Stimulated activated memory B cell treated with anti-CD40 and anti-IgM and Interleukin-4, amounts not matched to agents 10 μg/mL and 1 μg/mL and 100 μg/mL, for 72 hours (primary cell): ENCODE measurements at regions not wholly inside any gene's neighbourhood (a gene's known extent, or its start where the extent isn't known, plus 50 kb on each side); places are given as distances from the start of the nearest gene placed in this dataset.
"Not testable (repeated sequence)": the region's sequence is repeated elsewhere in the genome, so short reads cannot be mapped to it uniquely, and the experiment has no call there.

ENCODE experiments used
- ATAC-seq: fragments of 150-1000 bp; cut with Tn5 transposase; 2 replicates; pipeline ENCODE4 v1.10.0; 2021
- H3K27ac Mint-ChIP-seq: one replicate; pipeline ENCODE4 v1.8.0; 2022; ENCODE audit warnings: mild to moderate bottlenecking, mixed read lengths
- H3K27me3 Mint-ChIP-seq: one replicate; pipeline ENCODE4 v1.8.0; 2022; ENCODE audit warnings: mixed read lengths
- H3K36me3 Mint-ChIP-seq: one replicate; pipeline ENCODE4 v1.8.0; 2022; ENCODE audit warnings: mixed read lengths
- H3K4me1 Mint-ChIP-seq: one replicate; pipeline ENCODE4 v1.8.0; 2022; ENCODE audit warnings: mixed read lengths
- H3K4me3 Mint-ChIP-seq: one replicate; pipeline ENCODE4 v1.8.0; 2022; ENCODE audit warnings: mild to moderate bottlenecking, moderate library complexity, mixed read lengths
- H3K9me3 Mint-ChIP-seq: one replicate; pipeline ENCODE4 v1.8.0; 2022; ENCODE audit warnings: mixed read lengths

DNA sequence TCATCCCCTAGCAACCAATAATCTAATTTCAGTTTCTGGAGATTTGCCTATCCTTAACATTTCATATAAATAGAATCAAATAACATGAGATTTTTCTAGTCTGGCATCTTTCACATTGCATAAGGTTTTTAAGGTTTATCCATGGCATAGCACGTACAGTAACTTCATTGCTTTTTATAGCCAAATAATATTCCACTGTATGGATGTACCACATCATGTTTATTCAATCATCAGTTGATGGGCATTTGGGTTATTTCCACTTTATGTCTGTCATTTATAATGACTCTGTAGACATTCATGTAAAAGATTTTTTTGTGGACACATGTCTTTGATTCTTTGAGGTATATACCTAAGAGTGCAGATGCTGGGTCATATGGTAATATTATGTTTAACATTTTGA, 1052.6 kb downstream of the DNAJB9 start:
- no peak overlapping the region for H3K27ac Mint-ChIP-seq

GRCh38 chr7:109632890-109633289, 1063.2 kb downstream of the DNAJB9 start:
- not testable (repeated sequence) for H3K36me3 Mint-ChIP-seq, H3K9me3 Mint-ChIP-seq, ATAC-seq, H3K27ac Mint-ChIP-seq, H3K4me1 Mint-ChIP-seq, H3K27me3 Mint-ChIP-seq, H3K4me3 Mint-ChIP-seq

More for the DNA sequence above, 1052.6 kb downstream of the DNAJB9 start:
- no peaks in the 10 kb centered on the region for H3K4me1 Mint-ChIP-seq
- no peak overlapping the region for H3K4me3 Mint-ChIP-seq
- ATAC-seq = no peak
- peaks cover 3% of the 10 kb centered on the region for H3K9me3 Mint-ChIP-seq
- no peaks in the 10 kb centered on the region for H3K27me3 Mint-ChIP-seq
- no peaks in the 10 kb centered on the region for H3K36me3 Mint-ChIP-seq

- no peaks in the 10 kb centered on the region for H3K4me1 Mint-ChIP-seq
- no peaks in the 10 kb centered on the region for H3K36me3 Mint-ChIP-seq
- H3K9me3 Mint-ChIP-seq = peaks cover 4% of the 10 kb centered on the region
- no peaks in the 10 kb centered on the region for H3K27me3 Mint-ChIP-seq
- H3K27ac Mint-ChIP-seq = no peak overlapping the region
- no peak for ATAC-seq
- H3K4me3 Mint-ChIP-seq = no peak overlapping the region
Observed at GRCh38 chr7:109635374-109635773, 1065.7 kb downstream of the DNAJB9 start.

- no peak for ATAC-seq
- no peaks in the 10 kb centered on the region for H3K27me3 Mint-ChIP-seq
- H3K9me3 Mint-ChIP-seq = peaks cover 5% of the 10 kb centered on the region
- no peak overlapping the region for H3K4me3 Mint-ChIP-seq
- H3K4me1 Mint-ChIP-seq = no peaks in the 10 kb centered on the region
- H3K36me3 Mint-ChIP-seq = no peaks in the 10 kb centered on the region
- no peak overlapping the region for H3K27ac Mint-ChIP-seq
Observed at GRCh38 chr7:109637428-109637990, 1067.8 kb downstream of the DNAJB9 start.

GRCh38 chr7:109638321-109638720, 1068.6 kb downstream of the DNAJB9 start:
- Mint-ChIP-seq H3K27me3 (no peaks in the 10 kb centered on the region), H3K9me3 (peaks cover 3% of the 10 kb centered on the region), H3K4me1 (no peaks in the 10 kb centered on the region), H3K27ac (no peak overlapping the region), H3K36me3 (no peaks in the 10 kb centered on the region), H3K4me3 (no peak overlapping the region)
- ATAC-seq = no peak

DNA sequence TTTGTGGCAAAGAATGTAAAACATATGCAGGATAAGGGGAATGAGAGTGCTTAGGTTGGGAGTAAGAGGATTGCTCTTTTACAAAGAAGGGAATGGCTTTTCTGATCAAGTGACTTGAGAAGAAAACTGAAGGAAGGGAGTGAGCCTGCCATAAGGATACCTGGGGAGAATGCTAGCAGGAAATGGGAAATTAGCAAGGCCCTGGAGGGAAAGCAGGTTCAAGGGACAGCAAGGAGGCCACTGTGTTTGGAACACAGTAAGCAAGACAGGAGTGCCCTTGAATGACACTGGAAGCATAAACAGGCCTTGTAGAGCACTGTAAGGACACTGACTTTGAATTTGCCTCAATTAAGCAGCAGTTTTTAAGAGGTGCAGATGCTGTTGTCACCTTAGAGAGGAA, 1069.9 kb downstream of the DNAJB9 start:
- Mint-ChIP-seq H3K27me3 (no peaks in the 10 kb centered on the region), H3K27ac (no peak overlapping the region), H3K4me1 (no peaks in the 10 kb centered on the region), H3K36me3 (no peaks in the 10 kb centered on the region), H3K9me3 (peaks cover 3% of the 10 kb centered on the region), H3K4me3 (no peak overlapping the region)
- no peak for ATAC-seq

DNA sequence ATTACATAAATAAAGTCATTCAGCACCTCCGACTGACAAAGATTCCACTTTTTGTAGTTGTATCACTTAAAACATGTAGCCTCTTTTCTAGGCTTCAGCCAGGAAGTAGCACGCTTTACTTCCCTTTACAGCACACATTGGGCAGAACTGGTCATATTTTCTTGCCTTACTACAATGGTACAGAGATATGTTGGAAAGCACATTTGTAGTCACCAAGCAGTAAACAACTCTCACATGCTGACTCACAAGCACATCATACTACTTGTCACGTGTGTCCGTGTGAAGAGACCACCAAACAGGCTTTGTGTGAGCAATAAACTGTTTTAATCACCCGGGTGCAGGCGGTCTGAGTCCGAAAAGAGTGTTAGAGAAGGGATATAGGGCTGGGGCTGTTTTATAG, 1071.8 kb downstream of the DNAJB9 start:
- H3K4me1 Mint-ChIP-seq = no peaks in the 10 kb centered on the region
- H3K4me3 Mint-ChIP-seq = no peak overlapping the region
- H3K27ac Mint-ChIP-seq = no peak overlapping the region
- ATAC-seq = no peak
- H3K9me3 Mint-ChIP-seq = peaks cover 3% of the 10 kb centered on the region
- no peaks in the 10 kb centered on the region for H3K27me3 Mint-ChIP-seq
- H3K36me3 Mint-ChIP-seq = no peaks in the 10 kb centered on the region

GRCh38 chr7:109646124-109646523, 1076.5 kb downstream of the DNAJB9 start:
- no peaks in the 10 kb centered on the region for H3K4me1 Mint-ChIP-seq
- no peak overlapping the region for H3K27ac Mint-ChIP-seq
- no peak overlapping the region for H3K4me3 Mint-ChIP-seq
- no peaks in the 10 kb centered on the region for H3K36me3 Mint-ChIP-seq
- ATAC-seq = no peak
- H3K27me3 Mint-ChIP-seq = no peaks in the 10 kb centered on the region
- H3K9me3 Mint-ChIP-seq = no peaks in the 10 kb centered on the region

GRCh38 chr7:109646594-109646993, 1076.9 kb downstream of the DNAJB9 start:
- not testable (repeated sequence) for ATAC-seq, H3K4me1 Mint-ChIP-seq, H3K9me3 Mint-ChIP-seq, H3K27ac Mint-ChIP-seq, H3K27me3 Mint-ChIP-seq, H3K4me3 Mint-ChIP-seq, H3K36me3 Mint-ChIP-seq

- H3K4me1 Mint-ChIP-seq, H3K4me3 Mint-ChIP-seq, H3K9me3 Mint-ChIP-seq, H3K36me3 Mint-ChIP-seq, H3K27ac Mint-ChIP-seq, ATAC-seq, H3K27me3 Mint-ChIP-seq: not testable (repeated sequence)
Observed at GRCh38 chr7:109647263-109647662, 1077.6 kb downstream of the DNAJB9 start.

GRCh38 chr7:109659261-109659660, 1089.6 kb downstream of the DNAJB9 start:
- H3K27me3 Mint-ChIP-seq = no peaks in the 10 kb centered on the region
- H3K27ac Mint-ChIP-seq = no peak overlapping the region
- H3K9me3 Mint-ChIP-seq = peaks cover 3% of the 10 kb centered on the region
- H3K36me3 Mint-ChIP-seq = no peaks in the 10 kb centered on the region
- no peak overlapping the region for H3K4me3 Mint-ChIP-seq
- H3K4me1 Mint-ChIP-seq = no peaks in the 10 kb centered on the region
- no peak for ATAC-seq

- Mint-ChIP-seq H3K27me3 (no peaks in the 10 kb centered on the region), H3K9me3 (peaks cover 3% of the 10 kb centered on the region), H3K36me3 (no peaks in the 10 kb centered on the region), H3K4me3 (no peak overlapping the region), H3K4me1 (no peaks in the 10 kb centered on the region), H3K27ac (no peak overlapping the region)
- no peak for ATAC-seq
Observed at GRCh38 chr7:109660401-109660800, 1090.7 kb downstream of the DNAJB9 start.

- no peak for ATAC-seq
- Mint-ChIP-seq H3K27me3 (no peaks in the 10 kb centered on the region), H3K4me3 (no peak overlapping the region), H3K9me3 (peaks cover 3% of the 10 kb centered on the region), H3K27ac (no peak overlapping the region), H3K4me1 (no peaks in the 10 kb centered on the region), H3K36me3 (no peaks in the 10 kb centered on the region)
Observed at GRCh38 chr7:109663806-109664205, 1094.1 kb downstream of the DNAJB9 start.

- H3K4me1 Mint-ChIP-seq, H3K9me3 Mint-ChIP-seq, H3K36me3 Mint-ChIP-seq, H3K27ac Mint-ChIP-seq, ATAC-seq, H3K27me3 Mint-ChIP-seq, H3K4me3 Mint-ChIP-seq: not testable (repeated sequence)
Observed at GRCh38 chr7:109687269-109687668, 1117.6 kb downstream of the DNAJB9 start.

GRCh38 chr7:109692613-109693012, 1122.9 kb downstream of the DNAJB9 start:
- not testable (repeated sequence) for H3K27ac Mint-ChIP-seq, H3K27me3 Mint-ChIP-seq, ATAC-seq, H3K9me3 Mint-ChIP-seq, H3K4me3 Mint-ChIP-seq, H3K4me1 Mint-ChIP-seq, H3K36me3 Mint-ChIP-seq

GRCh38 chr7:109694149-109695071, 1124.7 kb downstream of the DNAJB9 start:
- ATAC-seq = no peak
- no peaks in the 10 kb centered on the region for H3K36me3 Mint-ChIP-seq
- no peak overlapping the region for H3K4me3 Mint-ChIP-seq
- no peak overlapping the region for H3K27ac Mint-ChIP-seq
- peaks cover 18% of the 10 kb centered on the region for H3K9me3 Mint-ChIP-seq
- H3K27me3 Mint-ChIP-seq = no peaks in the 10 kb centered on the region
- H3K4me1 Mint-ChIP-seq = no peaks in the 10 kb centered on the region
